Vagina (tissue), 2 donors: ENCODE measurements at regions not wholly inside any gene's neighbourhood (a gene's known extent, or its start where the extent isn't known, plus 50 kb on each side); places are given as distances from the start of the nearest gene placed in this dataset.

Source experiments
- DNase-seq, 2 donors: peaks; one replicate each; pipeline ENCODE4 v3.0.0-alpha.2; 2017; ENCODE audit errors: extremely low spot score in 2 of 2
- H3K27ac ChIP-seq: fragments of 200-600 bp; sonication (generic); one replicate; pipeline ENCODE4 v1.5.1; 2019
- H3K27me3 ChIP-seq: fragments of 200-600 bp; sonication (generic); one replicate; pipeline ENCODE4 v1.5.1; 2019
- H3K36me3 ChIP-seq, 2 donors: fragments of 200-600 bp; sonication (generic); one replicate each; pipeline ENCODE4 v1.5.1; 2017 to 2019
- H3K4me1 ChIP-seq: fragments of 200-600 bp; sonication (generic); one replicate; pipeline ENCODE4 v1.5.1; 2019
- H3K4me3 ChIP-seq, 2 donors: fragments of 200-600 bp; sonication (generic); 1 replicate in 1 of 2; 2 replicates in 1 of 2; pipeline ENCODE4 v1.5.1; 2016 to 2019
- H3K9me3 ChIP-seq: fragments of 200-600 bp; sonication (generic); one replicate; pipeline ENCODE4 v1.5.1; 2019
- POLR2A ChIP-seq, 2 donors: fragments of 450-650 bp; IDR thresholded peaks; one replicate each; pipeline ENCODE4 v1.6.1; 2017; ENCODE audit warnings: antibody characterized with exemption in 2 of 2, mild to moderate bottlenecking in 2 of 2, moderate library complexity in 2 of 2
- POLR2AphosphoS5 ChIP-seq, 2 donors: sonication (generic); formaldehyde crosslinking; IDR thresholded peaks; one replicate each; pipeline ENCODE4 v1.9.0; 2017; ENCODE audit warnings: antibody characterized with exemption in 2 of 2, mild to moderate bottlenecking in 2 of 2, low read depth in 1 of 2; ENCODE audit not compliant: insufficient read depth in 1 of 2
- intact Hi-C: fragments of 100-400 bp; cut with DNase I; formaldehyde crosslinking; loops from one replicate; pipeline ENCODE4 v1.15.1; 2023
- TF ChIP-seq, protein P1 (sequence below), 3 experiments: fragments of 450-650 bp in 2 of 3; fragments of 200-600 bp in 1 of 3; sonication (generic) in 1 of 3; IDR thresholded peaks; one replicate each; pipeline ENCODE4 v1.5.1; 2017 to 2019; ENCODE audit warnings: antibody characterized with exemption in 3 of 3, mild to moderate bottlenecking in 2 of 3, moderate library complexity in 2 of 3

DNA sequence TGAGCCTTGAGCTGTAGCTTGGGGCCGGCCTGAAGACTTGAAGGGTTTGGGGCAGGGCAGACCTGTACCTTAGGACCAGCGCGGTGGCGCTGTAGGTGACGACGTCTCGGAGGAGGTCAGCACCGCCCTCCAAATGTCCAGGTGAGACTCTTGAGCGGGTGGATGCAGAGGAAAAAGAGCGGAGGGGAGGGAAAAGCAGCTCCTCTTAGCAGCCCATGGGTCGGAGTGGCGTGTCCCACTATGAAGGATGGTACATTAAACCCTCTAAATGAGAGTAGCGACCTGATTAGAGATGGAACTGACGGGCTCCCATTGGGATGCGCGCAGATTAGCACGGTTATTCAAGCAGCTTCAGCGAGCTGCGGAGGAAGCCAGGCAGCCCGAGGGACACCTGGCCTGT lies 77.0 kb upstream of the MAP1LC3B2 start:
- intact Hi-C loops: no loop called here
- Histone ChIP-seq H3K9me3 (no peaks in the 10 kb centered on the region), H3K27ac (no peak overlapping the region), H3K4me1 (no peaks in the 10 kb centered on the region), H3K27me3 (no peaks in the 10 kb centered on the region), H3K36me3 (no peaks in the 10 kb centered on the region), H3K4me3 (no peak overlapping the region)
- no peak for TF ChIP-seq POLR2AphosphoS5 (IDR thresholded peaks at IDR 0.05; ENCODE audit: insufficient read depth in 1 of 2, low read depth in 1 of 2)
- TF ChIP-seq POLR2A (IDR thresholded peaks at IDR 0.05): no peak
- TF ChIP-seq, protein P1, sequence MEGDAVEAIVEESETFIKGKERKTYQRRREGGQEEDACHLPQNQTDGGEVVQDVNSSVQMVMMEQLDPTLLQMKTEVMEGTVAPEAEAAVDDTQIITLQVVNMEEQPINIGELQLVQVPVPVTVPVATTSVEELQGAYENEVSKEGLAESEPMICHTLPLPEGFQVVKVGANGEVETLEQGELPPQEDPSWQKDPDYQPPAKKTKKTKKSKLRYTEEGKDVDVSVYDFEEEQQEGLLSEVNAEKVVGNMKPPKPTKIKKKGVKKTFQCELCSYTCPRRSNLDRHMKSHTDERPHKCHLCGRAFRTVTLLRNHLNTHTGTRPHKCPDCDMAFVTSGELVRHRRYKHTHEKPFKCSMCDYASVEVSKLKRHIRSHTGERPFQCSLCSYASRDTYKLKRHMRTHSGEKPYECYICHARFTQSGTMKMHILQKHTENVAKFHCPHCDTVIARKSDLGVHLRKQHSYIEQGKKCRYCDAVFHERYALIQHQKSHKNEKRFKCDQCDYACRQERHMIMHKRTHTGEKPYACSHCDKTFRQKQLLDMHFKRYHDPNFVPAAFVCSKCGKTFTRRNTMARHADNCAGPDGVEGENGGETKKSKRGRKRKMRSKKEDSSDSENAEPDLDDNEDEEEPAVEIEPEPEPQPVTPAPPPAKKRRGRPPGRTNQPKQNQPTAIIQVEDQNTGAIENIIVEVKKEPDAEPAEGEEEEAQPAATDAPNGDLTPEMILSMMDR (IDR thresholded peaks at IDR 0.05): no peak
- no peak for DNase-seq

DNA sequence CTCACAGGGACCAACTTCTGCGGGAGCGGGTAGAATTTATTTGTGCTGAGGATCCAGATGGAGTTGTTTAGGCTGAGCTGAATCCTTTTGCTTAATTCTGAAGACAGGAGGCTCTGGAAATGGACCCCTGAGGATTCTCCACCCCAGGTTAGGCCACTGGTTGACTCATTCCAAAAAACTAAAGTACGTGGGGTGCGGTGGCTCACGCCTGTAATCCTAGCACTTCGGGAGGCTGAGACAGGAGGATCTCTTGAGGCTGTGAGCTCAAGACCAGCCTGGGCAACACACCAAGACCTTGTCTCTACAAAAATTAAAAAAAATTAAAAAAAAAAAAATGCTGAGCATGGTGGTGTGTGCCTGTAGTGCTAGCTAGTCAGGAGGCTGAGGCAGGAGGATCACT lies 76.3 kb upstream of the MAP1LC3B2 start:
- H3K27me3 ChIP-seq: no peaks in the 10 kb centered on the region
- H3K4me3 ChIP-seq: no peak overlapping the region
- H3K9me3 ChIP-seq: no peaks in the 10 kb centered on the region
- no peak for DNase-seq
- no peak for TF ChIP-seq POLR2AphosphoS5 (IDR thresholded peaks at IDR 0.05; ENCODE audit: insufficient read depth in 1 of 2, low read depth in 1 of 2)
- TF ChIP-seq POLR2A (IDR thresholded peaks at IDR 0.05): no peak
- TF ChIP-seq, protein P1 (IDR thresholded peaks at IDR 0.05): no peak
- intact Hi-C loops: no loop called here
- no peaks in the 10 kb centered on the region for H3K36me3 ChIP-seq
- H3K27ac ChIP-seq: no peak overlapping the region
- H3K4me1 ChIP-seq: no peaks in the 10 kb centered on the region

DNA sequence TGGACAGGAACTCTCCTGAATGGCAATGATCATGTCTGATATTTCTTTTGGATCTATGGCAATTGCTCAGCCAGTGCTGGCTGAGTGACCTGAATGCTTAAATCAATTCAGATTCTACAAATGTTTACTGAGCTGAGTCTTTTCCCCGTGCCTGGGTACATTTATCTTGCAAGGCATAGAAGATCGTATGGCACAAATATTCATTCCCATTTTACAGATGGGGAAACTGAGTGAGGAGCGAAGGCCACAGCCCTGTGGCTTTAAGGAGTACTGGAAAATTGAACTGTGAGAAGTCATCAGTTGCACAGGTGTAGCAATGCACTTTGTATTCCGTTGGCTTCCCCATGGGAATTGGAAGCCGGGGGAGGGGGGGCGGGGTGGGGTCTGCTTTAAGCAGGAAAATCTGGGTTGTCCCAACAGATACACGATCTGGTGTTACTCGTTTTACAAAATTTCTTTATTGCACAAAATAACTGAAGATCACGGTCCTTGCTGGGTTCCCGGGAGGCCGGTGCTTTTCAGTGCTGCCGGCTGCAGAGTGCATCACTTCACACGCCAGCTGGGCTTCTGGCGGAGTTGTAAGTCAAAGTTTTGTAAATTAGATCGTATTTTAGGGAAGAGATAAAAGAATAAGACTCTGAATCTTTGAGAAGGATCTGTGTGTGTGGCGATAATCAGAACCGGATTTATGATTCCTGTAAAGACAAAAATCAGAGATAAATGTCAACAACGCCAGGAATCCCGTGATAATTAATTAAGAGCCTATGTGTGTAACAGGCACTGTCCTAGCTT lies 75.0 kb upstream of the MAP1LC3B2 start:
- H3K27ac ChIP-seq: no peak overlapping the region
- H3K27me3 ChIP-seq: no peaks in the 10 kb centered on the region
- no peaks in the 10 kb centered on the region for H3K36me3 ChIP-seq
- no peaks in the 10 kb centered on the region for H3K4me1 ChIP-seq
- no peaks in the 10 kb centered on the region for H3K9me3 ChIP-seq
- intact Hi-C loops: no loop called here
- H3K4me3 ChIP-seq: no peak overlapping the region
- DNase-seq: no peak
- TF ChIP-seq POLR2AphosphoS5 (IDR thresholded peaks at IDR 0.05; ENCODE audit: insufficient read depth in 1 of 2, low read depth in 1 of 2): no peak
- TF ChIP-seq, protein P1 (IDR thresholded peaks at IDR 0.05): no peak
- TF ChIP-seq POLR2A (IDR thresholded peaks at IDR 0.05): no peak

DNA sequence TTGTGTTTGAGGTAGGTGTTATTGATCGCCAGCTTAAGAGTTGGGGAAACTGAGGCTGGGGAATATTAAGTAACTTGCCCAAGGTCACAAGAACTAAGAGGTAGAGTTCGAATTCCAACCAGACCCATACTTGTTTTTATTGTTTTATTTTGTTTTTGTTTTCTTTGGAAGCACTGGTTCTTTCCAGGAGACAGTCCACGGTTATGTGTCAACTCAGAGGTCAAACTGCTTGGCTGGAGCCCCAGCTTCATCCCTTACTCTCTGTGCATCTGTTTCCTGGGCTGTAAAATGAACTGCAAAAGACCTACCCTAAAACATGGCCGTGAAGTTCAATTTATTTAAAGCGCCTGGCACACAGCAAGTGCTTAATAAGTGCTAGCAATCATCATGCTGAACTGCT lies 74.4 kb upstream of the MAP1LC3B2 start:
- TF ChIP-seq POLR2AphosphoS5 (IDR thresholded peaks at IDR 0.05; ENCODE audit: insufficient read depth in 1 of 2, low read depth in 1 of 2) (no peak), POLR2A (IDR thresholded peaks at IDR 0.05) (no peak)
- TF ChIP-seq, protein P1 (IDR thresholded peaks at IDR 0.05): no peak
- intact Hi-C loops: no loop called here
- no peak for DNase-seq

DNA sequence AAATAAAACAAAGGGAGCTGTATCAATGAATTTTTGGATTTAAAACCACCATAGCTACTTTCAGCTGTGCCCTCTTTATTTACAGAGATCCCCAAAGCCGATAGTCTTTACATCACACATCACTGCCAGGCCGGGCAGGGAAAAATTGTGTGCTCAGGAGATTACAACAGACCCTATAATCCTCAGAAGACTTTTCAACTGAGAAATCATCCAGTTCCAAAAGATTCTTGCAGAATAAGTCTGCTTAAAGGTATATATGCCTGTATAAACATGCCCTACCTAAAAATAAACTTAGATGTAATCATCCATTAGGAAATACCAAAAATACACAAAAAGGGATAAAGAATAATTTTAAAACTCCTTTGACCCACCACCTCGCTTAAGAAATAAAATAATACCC lies 70.1 kb upstream of the MAP1LC3B2 start:
- intact Hi-C loops: no loop called here
- no peaks in the 10 kb centered on the region for H3K4me1 ChIP-seq
- no peaks in the 10 kb centered on the region for H3K9me3 ChIP-seq
- no peak overlapping the region for H3K27ac ChIP-seq
- H3K27me3 ChIP-seq: no peaks in the 10 kb centered on the region
- no peak overlapping the region for H3K4me3 ChIP-seq
- TF ChIP-seq, protein P1 (IDR thresholded peaks at IDR 0.05): no peak
- no peak for TF ChIP-seq POLR2AphosphoS5 (IDR thresholded peaks at IDR 0.05; ENCODE audit: insufficient read depth in 1 of 2, low read depth in 1 of 2)
- no peak for TF ChIP-seq POLR2A (IDR thresholded peaks at IDR 0.05)
- DNase-seq: no peak
- H3K36me3 ChIP-seq: no peaks in the 10 kb centered on the region

More for the DNA sequence above, 74.4 kb upstream of the MAP1LC3B2 start:
- H3K27me3 ChIP-seq: no peaks in the 10 kb centered on the region
- H3K4me3 ChIP-seq: no peak overlapping the region
- no peaks in the 10 kb centered on the region for H3K36me3 ChIP-seq
- no peaks in the 10 kb centered on the region for H3K9me3 ChIP-seq
- no peak overlapping the region for H3K27ac ChIP-seq
- no peaks in the 10 kb centered on the region for H3K4me1 ChIP-seq
